GM23248 (cell line): ENCODE measurements at regions not wholly inside any gene's neighbourhood (a gene's known extent, or its start where the extent isn't known, plus 50 kb on each side); places are given as distances from the start of the nearest gene placed in this dataset.
A peak's percentile ranks its signal among the peaks of the same experiment; 100 is the strongest.
"Not testable (repeated sequence)": the region's sequence is repeated elsewhere in the genome, so short reads cannot be mapped to it uniquely, and the experiment has no call there.

Experiments
- DNase-seq: peaks from one replicate; pipeline ENCODE4 v3.0.0-alpha.2; 2015
- H2AFZ ChIP-seq: fragments of 200-600 bp; sonication (generic); 2 replicates; pipeline ENCODE4 v1.6.1; 2016; ENCODE audit warnings: antibody characterized with exemption
- H3F3A ChIP-seq: fragments of 200-600 bp; sonication (generic); 2 replicates; pipeline ENCODE4 v1.6.1; 2016; ENCODE audit warnings: mild to moderate bottlenecking, antibody characterized with exemption, mixed run types; ENCODE audit not compliant: insufficient read depth
- H3K27ac ChIP-seq: fragments of 200-600 bp; sonication (generic); 2 replicates; pipeline ENCODE4 v1.5.1; 2016; ENCODE audit warnings: mild to moderate bottlenecking
- H3K27me3 ChIP-seq: fragments of 200-600 bp; sonication (generic); replicated peaks from 2 replicates; pipeline ENCODE4 v1.6.1; 2016; ENCODE audit warnings: mild to moderate bottlenecking; ENCODE audit not compliant: insufficient read depth
- H3K36me3 ChIP-seq: fragments of 200-600 bp; sonication (generic); 2 replicates; pipeline ENCODE4 v1.6.1; 2016; ENCODE audit warnings: low read depth, mild to moderate bottlenecking
- H3K4me1 ChIP-seq: fragments of 200-600 bp; sonication (generic); 2 replicates; pipeline ENCODE4 v1.6.1; 2016; ENCODE audit warnings: mild to moderate bottlenecking; ENCODE audit not compliant: insufficient read depth
- H3K4me2 ChIP-seq: fragments of 200-600 bp; sonication (generic); one replicate; pipeline ENCODE4 v1.6.1; 2016; ENCODE audit warnings: mild to moderate bottlenecking; ENCODE audit not compliant: unreplicated experiment
- H3K4me3 ChIP-seq: fragments of 200-600 bp; sonication (generic); 2 replicates; pipeline ENCODE4 v1.5.1; 2016; ENCODE audit warnings: mild to moderate bottlenecking
- H3K79me2 ChIP-seq: fragments of 200-600 bp; sonication (generic); 2 replicates; pipeline ENCODE4 v1.6.1; 2016; ENCODE audit warnings: mild to moderate bottlenecking; ENCODE audit not compliant: insufficient read depth
- H3K9ac ChIP-seq: fragments of 200-600 bp; sonication (generic); 2 replicates; pipeline ENCODE4 v1.6.1; 2016; ENCODE audit warnings: mild to moderate bottlenecking
- H3K9me2 ChIP-seq: fragments of 200-600 bp; sonication (generic); 2 replicates; pipeline ENCODE4 v1.6.1; 2016; ENCODE audit warnings: mixed run types, mild to moderate bottlenecking, moderate library complexity; ENCODE audit not compliant: insufficient read depth
- H3K9me3 ChIP-seq: fragments of 200-600 bp; sonication (generic); one replicate; pipeline ENCODE4 v1.6.1; 2017; ENCODE audit warnings: low read depth
- H4K20me1 ChIP-seq: fragments of 200-600 bp; sonication (generic); 2 replicates; pipeline ENCODE4 v1.6.0; 2016; ENCODE audit not compliant: insufficient read depth
- EZH2 ChIP-seq: fragments of 200-600 bp; sonication (generic); IDR thresholded peaks from 2 replicates; pipeline ENCODE4 v1.6.1; 2018; ENCODE audit warnings: antibody characterized with exemption, mild to moderate bottlenecking; ENCODE audit not compliant: insufficient read depth, poor library complexity, severe bottlenecking
- EZH2phosphoT487 ChIP-seq: fragments of 200-600 bp; sonication (generic); IDR thresholded peaks from 2 replicates; pipeline ENCODE4 v1.6.1; 2018; ENCODE audit warnings: antibody characterized with exemption, moderate library complexity, mild to moderate bottlenecking, low read depth; ENCODE audit not compliant: insufficient read depth
- WGBS, 2 experiments: methylation state at CpG; one replicate each; pipeline ENCODE4 v1.1.6; 2015 to 2017; ENCODE audit warnings: low lambda C conversion rate in 2 of 2, low coverage in 1 of 2; ENCODE audit errors: missing lambda C conversion rate in 2 of 2; 5-methylcytosine and 5-hydroxymethylcytosine counted together
- in situ Hi-C: fragments of 300-500 bp; cut with MboI; formaldehyde crosslinking; loops from 2 replicates; pipeline ENCODE4 v1.15.0; 2020

DNA sequence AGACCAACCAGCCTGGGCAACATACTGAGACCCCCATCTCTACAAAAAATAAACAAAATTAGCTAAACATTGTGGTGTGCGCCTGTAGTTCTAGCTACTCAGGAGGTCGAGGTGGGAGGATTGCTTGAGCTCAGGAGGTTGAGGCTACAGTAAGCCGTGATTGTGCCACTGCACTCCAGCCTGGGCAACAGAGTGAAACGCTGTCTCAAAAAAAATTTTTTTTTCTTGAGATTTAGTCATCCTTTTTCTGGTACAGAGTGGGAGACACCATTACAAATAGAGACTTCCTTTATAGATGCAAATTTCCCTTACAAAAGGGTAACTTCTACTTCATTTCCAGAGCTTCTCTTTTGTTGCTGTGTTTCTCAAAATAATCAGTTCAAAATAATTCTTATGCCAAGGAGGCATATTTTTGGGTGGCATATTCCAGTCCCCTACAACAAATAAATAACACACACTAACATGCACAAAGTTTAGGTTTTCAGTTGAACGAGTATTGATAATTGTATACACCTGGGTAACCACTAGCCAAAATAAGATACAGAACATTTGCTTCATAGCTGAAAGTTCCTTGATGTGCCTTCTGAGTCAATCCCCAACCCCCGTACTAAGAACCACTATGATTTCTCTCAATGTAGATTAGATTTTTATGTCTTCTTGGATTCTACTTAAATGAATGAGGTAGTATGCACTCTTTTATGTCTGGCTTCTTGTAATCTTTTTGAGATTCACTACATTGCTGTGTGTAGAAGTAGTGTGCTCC lies 248.9 kb upstream of the PROK2 start:
- TF ChIP-seq EZH2phosphoT487 (no peak), EZH2 (no peak)
- H4K20me1 ChIP-seq, result no peaks in the 10 kb centered on the region
- in situ Hi-C loops, result no loop called here

DNA sequence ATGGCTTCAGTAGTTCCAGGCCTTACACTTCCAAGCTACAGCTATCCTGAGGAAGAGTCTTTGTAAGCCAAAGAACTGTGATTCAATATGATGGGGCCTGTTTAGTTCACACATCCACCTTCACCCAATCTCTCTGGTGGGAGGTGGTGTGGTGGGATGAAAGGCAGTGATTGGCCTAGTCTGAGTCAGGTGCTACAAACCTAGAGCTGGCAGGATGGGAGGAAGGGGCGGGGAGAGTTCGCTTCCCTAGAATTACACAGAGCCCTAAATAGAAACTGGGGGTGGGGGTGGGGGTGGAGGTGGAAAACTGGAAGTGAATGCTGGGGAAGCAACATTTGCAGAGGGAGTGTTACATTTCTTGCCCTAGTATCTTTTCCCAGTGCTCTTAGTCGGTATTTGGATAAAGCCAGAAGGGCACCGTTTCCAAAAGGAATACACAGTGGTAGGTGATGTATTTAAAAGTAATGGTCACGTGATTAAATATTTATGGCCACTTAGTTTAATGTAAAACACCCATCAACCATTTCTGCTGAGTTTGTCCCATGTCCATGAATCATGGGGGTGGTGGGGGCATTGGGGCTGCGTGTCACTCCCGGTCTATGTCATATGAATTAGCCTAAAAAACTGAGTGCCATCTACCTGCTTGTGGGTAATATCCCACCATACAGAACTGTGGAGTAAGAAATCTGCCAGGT lies 247.6 kb upstream of the PROK2 start:
- 85 to 86% methylated on average over 7 of the region's 7 CpGs for WGBS, 2 experiments

More for the DNA sequence above, 248.9 kb upstream of the PROK2 start:
- H2AFZ ChIP-seq, result no peak overlapping the region
- no peak overlapping the region for H3K9ac ChIP-seq
- H3K27me3 ChIP-seq, result no peaks in the 10 kb centered on the region
- H3K4me3 ChIP-seq, result no peak overlapping the region
- 87 to 90% methylated on average over 6 of the region's 6 CpGs for WGBS, 2 experiments
- H3K9me2 ChIP-seq, result no peaks in the 10 kb centered on the region; the same call in 1 of the 2 replicates
- 0 out of 2 replicates have a peak, but pooled peaks cover 4% of the 10 kb centered on the region for H3F3A ChIP-seq
- H3K4me1 ChIP-seq, result peaks cover 12% of the 10 kb centered on the region
- H3K27ac ChIP-seq, result no peak overlapping the region
- H3K9me3 ChIP-seq, result no peaks in the 10 kb centered on the region
- H3K36me3 ChIP-seq, result no peaks in the 10 kb centered on the region
- DNase-seq, result no peak
- H3K4me2 ChIP-seq, result no peak overlapping the region
- no peaks in the 10 kb centered on the region for H3K79me2 ChIP-seq

DNA sequence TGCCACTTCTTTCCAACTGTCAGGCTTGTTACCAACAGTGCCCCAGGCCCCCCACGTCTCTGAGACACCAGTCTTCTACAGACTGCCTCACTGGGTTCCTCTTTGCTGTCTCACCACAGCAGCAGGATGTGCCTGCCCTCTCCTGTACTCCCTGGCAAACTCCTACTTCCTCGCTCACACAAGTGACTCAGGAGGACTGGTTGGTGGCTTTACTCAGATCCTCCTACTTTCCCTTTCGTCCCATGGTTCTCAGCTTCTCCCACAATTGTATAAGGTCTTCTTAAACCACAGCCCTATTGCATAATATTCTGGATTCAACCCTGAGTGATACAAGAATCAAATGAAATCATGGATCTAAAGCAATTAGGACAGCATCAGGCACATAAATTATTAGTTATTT lies 246.6 kb upstream of the PROK2 start:
- Histone ChIP-seq H3K4me1 (peaks cover 19% of the 10 kb centered on the region), H3K36me3 (no peaks in the 10 kb centered on the region), H3K4me2 (peak overlapping the region; percentile 4), H3K79me2 (no peaks in the 10 kb centered on the region), H2AFZ (0 out of 2 replicates have a peak overlapping the region, but pooled peaks have one; percentile 27), H3K9ac (no peak overlapping the region), H3K27ac (peak overlapping the region; percentile 33), H4K20me1 (no peaks in the 10 kb centered on the region), H3K27me3 (no peaks in the 10 kb centered on the region), H3F3A (peaks cover 8% of the 10 kb centered on the region; the same call in 1 of the 2 replicates), H3K9me3 (no peaks in the 10 kb centered on the region), H3K9me2 (no peaks in the 10 kb centered on the region; the same call in 1 of the 2 replicates), H3K4me3 (no peak overlapping the region)
- no peak for TF ChIP-seq EZH2
- no peak for TF ChIP-seq EZH2phosphoT487
- in situ Hi-C loops, result no loop called here
- peak; percentile 92 for DNase-seq
- 8 to 10% methylated on average over 3 of the region's 3 CpGs for WGBS, 2 experiments

More for the DNA sequence above, 247.6 kb upstream of the PROK2 start:
- TF ChIP-seq EZH2 (no peak), EZH2phosphoT487 (no peak)
- peaks cover 17% of the 10 kb centered on the region for H3K4me1 ChIP-seq
- in situ Hi-C loops, result no loop called here
- H3F3A ChIP-seq, result peaks cover 8% of the 10 kb centered on the region; the same call in 1 of the 2 replicates
- H3K4me3 ChIP-seq, result no peak overlapping the region
- no peaks in the 10 kb centered on the region for H3K27me3 ChIP-seq
- H3K9me3 ChIP-seq, result no peaks in the 10 kb centered on the region
- DNase-seq, result no peak
- no peaks in the 10 kb centered on the region; the same call in 1 of the 2 replicates for H3K9me2 ChIP-seq
- H3K27ac ChIP-seq, result no peak overlapping the region
- no peaks in the 10 kb centered on the region for H3K79me2 ChIP-seq
- H2AFZ ChIP-seq, result no peak overlapping the region
- no peaks in the 10 kb centered on the region for H4K20me1 ChIP-seq
- no peak overlapping the region for H3K4me2 ChIP-seq
- H3K36me3 ChIP-seq, result no peaks in the 10 kb centered on the region
- no peak overlapping the region for H3K9ac ChIP-seq

DNA sequence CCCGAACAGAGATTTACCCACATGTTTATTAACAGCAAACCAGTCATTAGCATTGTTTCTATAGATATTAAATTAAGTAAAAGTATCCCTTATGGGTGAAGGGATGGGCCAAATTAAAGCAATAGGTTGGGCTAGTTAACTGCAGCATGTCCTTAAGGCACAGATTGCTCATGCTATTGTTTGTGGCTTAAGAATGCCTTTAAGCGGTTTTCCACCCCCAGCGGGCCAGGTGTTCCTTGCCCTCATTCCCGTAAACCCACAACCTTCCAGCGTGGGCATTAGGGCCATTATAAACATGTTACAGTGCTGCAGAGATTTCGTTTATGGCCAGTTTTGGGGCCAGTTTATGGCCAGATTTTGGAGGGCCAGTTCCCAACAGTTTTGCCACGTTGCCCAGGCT lies 245.3 kb upstream of the PROK2 start:
- H3K36me3 ChIP-seq, H3K27me3 ChIP-seq, H4K20me1 ChIP-seq, H3K4me2 ChIP-seq, H2AFZ ChIP-seq, in situ Hi-C loops, H3K9me2 ChIP-seq, H3K4me3 ChIP-seq, H3K9ac ChIP-seq, H3F3A ChIP-seq, H3K9me3 ChIP-seq, H3K27ac ChIP-seq, DNase-seq, H3K79me2 ChIP-seq: not testable (repeated sequence)
- peaks cover 19% of the 10 kb centered on the region for H3K4me1 ChIP-seq
- WGBS, 2 experiments, result 91 to 95% methylated on average over 7 of the region's 7 CpGs

DNA sequence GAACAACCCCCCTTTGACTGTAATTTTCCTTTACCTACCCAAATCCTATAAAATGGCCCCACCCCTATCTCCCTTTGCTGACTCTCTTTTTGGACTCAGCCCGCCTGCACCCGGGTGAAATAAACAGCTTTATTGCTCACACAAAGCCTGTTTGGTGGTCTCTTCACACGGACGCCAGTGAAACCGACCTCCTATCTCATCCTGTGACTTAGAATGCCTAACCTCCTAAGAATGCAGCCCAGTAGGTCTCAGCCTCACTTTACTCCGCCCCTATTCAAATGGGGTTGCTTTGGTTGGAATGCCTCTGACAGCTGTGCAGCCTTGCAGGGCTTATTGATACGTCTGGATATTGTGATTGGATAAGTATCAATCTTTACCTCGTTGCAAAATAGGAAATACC lies 243.8 kb upstream of the PROK2 start:
- 79% methylated on average over 8 of the region's 8 CpGs for WGBS, 2 experiments
- H3K9me2 ChIP-seq, in situ Hi-C loops, H3K27ac ChIP-seq, H3K9me3 ChIP-seq, H3K4me2 ChIP-seq, DNase-seq, H3F3A ChIP-seq, H2AFZ ChIP-seq, H3K4me3 ChIP-seq, H3K9ac ChIP-seq, H3K27me3 ChIP-seq, H3K79me2 ChIP-seq, H3K36me3 ChIP-seq, H4K20me1 ChIP-seq: not testable (repeated sequence)
- peaks cover 19% of the 10 kb centered on the region for H3K4me1 ChIP-seq

DNA sequence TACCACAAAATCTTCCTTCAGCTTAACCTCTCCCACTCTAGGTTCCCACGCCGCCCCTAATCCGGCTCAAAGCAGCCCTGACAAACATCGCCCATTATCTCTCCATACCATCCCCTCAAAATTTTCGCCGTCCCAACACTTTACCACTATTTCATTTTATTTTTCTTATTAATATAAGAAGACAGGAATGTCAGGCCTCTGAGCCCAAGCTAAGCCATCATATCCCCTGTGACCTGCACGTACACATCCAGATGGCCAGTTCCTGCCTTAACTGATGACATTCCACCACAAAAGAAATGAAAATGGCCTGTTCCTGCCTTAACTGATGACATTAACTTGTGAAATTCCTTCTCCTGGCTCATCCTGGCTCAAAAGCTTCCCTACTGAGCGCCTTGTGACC lies 243.4 kb upstream of the PROK2 start:
- H3K27me3 ChIP-seq, H2AFZ ChIP-seq, H3K36me3 ChIP-seq, in situ Hi-C loops, H4K20me1 ChIP-seq, H3F3A ChIP-seq, H3K4me2 ChIP-seq, H3K9me3 ChIP-seq, H3K79me2 ChIP-seq, DNase-seq, H3K9ac ChIP-seq, H3K9me2 ChIP-seq, H3K4me3 ChIP-seq: not testable (repeated sequence)
- H3K4me1 ChIP-seq, result peaks cover 19% of the 10 kb centered on the region
- H3K27ac ChIP-seq, result peak overlapping the region; percentile 22; the same call in 1 of the 2 replicates
- WGBS, 2 experiments, result 94 to 97% methylated on average over 7 to 8 of the region's 8 CpGs

DNA sequence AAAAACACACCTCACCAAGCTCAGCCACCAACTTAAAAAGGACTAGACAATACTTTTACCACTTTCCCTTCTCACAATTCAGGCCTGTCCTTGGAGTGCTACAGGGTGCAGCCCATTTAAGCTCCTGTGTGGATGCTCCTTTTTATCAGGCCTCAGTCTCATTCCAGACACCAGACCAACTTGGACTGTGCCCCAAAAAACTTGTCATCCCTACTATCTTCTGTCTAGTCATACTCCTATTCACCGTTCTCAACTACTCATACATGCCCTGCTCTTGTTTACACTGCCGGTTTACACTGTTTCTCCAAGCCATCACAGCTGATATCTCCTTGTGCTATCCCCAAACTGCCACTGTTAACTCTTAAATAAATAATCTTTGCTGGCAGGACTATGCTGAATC lies 242.8 kb upstream of the PROK2 start:
- in situ Hi-C loops, H3F3A ChIP-seq, H3K4me2 ChIP-seq, H3K4me3 ChIP-seq, H3K79me2 ChIP-seq, H3K27me3 ChIP-seq, H4K20me1 ChIP-seq, H3K36me3 ChIP-seq, H3K9me2 ChIP-seq, H2AFZ ChIP-seq, H3K9me3 ChIP-seq: not testable (repeated sequence)
- peak overlapping the region; percentile 28; the same call in 1 of the 2 replicates for H3K9ac ChIP-seq
- peaks cover 19% of the 10 kb centered on the region for H3K4me1 ChIP-seq
- peak overlapping the region; percentile 22; the same call in 1 of the 2 replicates for H3K27ac ChIP-seq
- WGBS, 2 experiments, result 15 to 25% methylated on average over 2 of the region's 2 CpGs
- DNase-seq, result peak; percentile 45
